GM18520 (cell line): ENCODE measurements at regions not wholly inside any gene's neighbourhood (a gene's known extent, or its start where the extent isn't known, plus 50 kb on each side); places are given as distances from the start of the nearest gene placed in this dataset.
"Not testable (repeated sequence)": the region's sequence is repeated elsewhere in the genome, so short reads cannot be mapped to it uniquely, and the experiment has no call there.

Source experiments
- ATAC-seq: cut with Tn5 transposase; IDR thresholded peaks from one replicate; pipeline ENCODE4 v1.9.1; 2021; ENCODE audit not compliant: unreplicated experiment

GRCh38 chr12:127771546-127771945 lies 495.4 kb upstream of the TMEM132C start:
- ATAC-seq = no peak

GRCh38 chr12:127773520-127773919 lies 493.4 kb upstream of the TMEM132C start:
- ATAC-seq = no peak

- no peak for ATAC-seq
Observed at GRCh38 chr12:127774828-127775227, 492.1 kb upstream of the TMEM132C start.

- no peak for ATAC-seq
Observed at GRCh38 chr12:127779301-127780045, 487.5 kb upstream of the TMEM132C start.

GRCh38 chr12:127780881-127781280 lies 486.1 kb upstream of the TMEM132C start:
- ATAC-seq = no peak

- no peak for ATAC-seq
Observed at GRCh38 chr12:127781336-127781735, 485.6 kb upstream of the TMEM132C start.

- ATAC-seq = no peak
Observed at GRCh38 chr12:127785540-127785939, 481.4 kb upstream of the TMEM132C start.

- ATAC-seq = no peak
Observed at GRCh38 chr12:127785986-127786590, 480.9 kb upstream of the TMEM132C start.

- no peak for ATAC-seq
Observed at GRCh38 chr12:127787544-127787943, 479.4 kb upstream of the TMEM132C start.

- ATAC-seq = no peak
Observed at GRCh38 chr12:127790376-127790775, 476.6 kb upstream of the TMEM132C start.

- ATAC-seq = no peak
Observed at GRCh38 chr12:127791217-127791616, 475.8 kb upstream of the TMEM132C start.

GRCh38 chr12:127797918-127798317 lies 469.1 kb upstream of the TMEM132C start:
- ATAC-seq = no peak

- no peak for ATAC-seq
Observed at GRCh38 chr12:127802271-127802670, 464.7 kb upstream of the TMEM132C start.

- no peak for ATAC-seq
Observed at GRCh38 chr12:127803545-127803944, 463.4 kb upstream of the TMEM132C start.

GRCh38 chr12:127809275-127809674 lies 457.7 kb upstream of the TMEM132C start:
- no peak for ATAC-seq

GRCh38 chr12:127810041-127810440 lies 456.9 kb upstream of the TMEM132C start:
- no peak for ATAC-seq

GRCh38 chr12:127810459-127810858 lies 456.5 kb upstream of the TMEM132C start:
- not testable (repeated sequence) for ATAC-seq

GRCh38 chr12:127811988-127812387 lies 455.0 kb upstream of the TMEM132C start:
- ATAC-seq = no peak

- no peak for ATAC-seq
Observed at GRCh38 chr12:127813147-127813546, 453.8 kb upstream of the TMEM132C start.

GRCh38 chr12:127819056-127819455 lies 447.9 kb upstream of the TMEM132C start:
- ATAC-seq = no peak

- ATAC-seq = no peak
Observed at GRCh38 chr12:127820271-127820670, 446.7 kb upstream of the TMEM132C start.

- no peak for ATAC-seq
Observed at GRCh38 chr12:127820846-127821245, 446.1 kb upstream of the TMEM132C start.
